HG02840 (cell line): ENCODE measurements at regions not wholly inside any gene's neighbourhood (a gene's known extent, or its start where the extent isn't known, plus 50 kb on each side); places are given as distances from the start of the nearest gene placed in this dataset.

Experiments used
- ATAC-seq: cut with Tn5 transposase; IDR thresholded peaks from one replicate; pipeline ENCODE4 v1.9.1; 2021; ENCODE audit warnings: mild to moderate bottlenecking, moderate library complexity, moderate number of reproducible peaks; ENCODE audit not compliant: unreplicated experiment, low FRiP score

- ATAC-seq: no peak
Measured at GRCh38 chr6:99091985-99092384, 144.2 kb upstream of the FBXL4 start.

GRCh38 chr6:99080191-99080590 lies 132.4 kb upstream of the FBXL4 start:
- no peak for ATAC-seq

- no peak for ATAC-seq
Measured at GRCh38 chr6:99079058-99079457, 131.3 kb upstream of the FBXL4 start.

GRCh38 chr6:99073223-99073622 lies 125.5 kb upstream of the FBXL4 start:
- no peak for ATAC-seq

- ATAC-seq: no peak
Measured at GRCh38 chr6:99066044-99066443, 118.3 kb upstream of the FBXL4 start.

- no peak for ATAC-seq
Measured at GRCh38 chr6:99064834-99065233, 117.1 kb upstream of the FBXL4 start.

GRCh38 chr6:99036672-99037071 lies 88.9 kb upstream of the FBXL4 start:
- ATAC-seq: no peak

- ATAC-seq: no peak
Measured at GRCh38 chr6:99032396-99032795, 84.7 kb upstream of the FBXL4 start.

GRCh38 chr6:99031957-99032356 lies 84.2 kb upstream of the FBXL4 start:
- ATAC-seq: no peak

GRCh38 chr6:99030915-99031314 lies 83.2 kb upstream of the FBXL4 start:
- no peak for ATAC-seq

- no peak for ATAC-seq
Measured at GRCh38 chr6:99026135-99026534, 78.4 kb upstream of the FBXL4 start.

GRCh38 chr6:99024089-99024488 lies 76.3 kb upstream of the FBXL4 start:
- ATAC-seq: no peak

- ATAC-seq: no peak
Measured at GRCh38 chr6:99022039-99022609, 74.4 kb upstream of the FBXL4 start.

- ATAC-seq: no peak
Measured at GRCh38 chr6:99019381-99019780, 71.6 kb upstream of the FBXL4 start.

- ATAC-seq: no peak
Measured at GRCh38 chr6:99017150-99017549, 69.4 kb upstream of the FBXL4 start.

- ATAC-seq: no peak
Measured at GRCh38 chr6:99016355-99016754, 68.6 kb upstream of the FBXL4 start.

- no peak for ATAC-seq
Measured at GRCh38 chr6:99014061-99014460, 66.3 kb upstream of the FBXL4 start.

- ATAC-seq: no peak
Measured at GRCh38 chr6:99013661-99014060, 65.9 kb upstream of the FBXL4 start.

GRCh38 chr6:99013145-99013544 lies 65.4 kb upstream of the FBXL4 start:
- no peak for ATAC-seq

GRCh38 chr6:99011151-99011550 lies 63.4 kb upstream of the FBXL4 start:
- no peak for ATAC-seq

GRCh38 chr6:99002831-99003230 lies 55.1 kb upstream of the FBXL4 start:
- no peak for ATAC-seq

GRCh38 chr6:98998103-98998502 lies 50.4 kb upstream of the FBXL4 start:
- ATAC-seq: no peak
